H1 (cell line): ENCODE measurements at regions not wholly inside any gene's neighbourhood (a gene's known extent, or its start where the extent isn't known, plus 50 kb on each side); places are given as distances from the start of the nearest gene placed in this dataset.

ENCODE experiments used
- CTCF ChIA-PET: fragments of 300-600 bp; sonication (Branson Sonifier 250); formaldehyde crosslinking; loops from one replicate; lab custom pipeline; 2021; ENCODE audit not compliant: partially characterized antibody; lab: Charles Lee
- POLR2A ChIA-PET: fragments of 300-600 bp; sonication (Branson Sonifier 250); formaldehyde crosslinking; loops from one replicate; lab custom pipeline; 2021; ENCODE audit warnings: inconsistent platforms; ENCODE audit not compliant: partially characterized antibody; lab: Charles Lee
- DNase-seq, 2 experiments: peaks; one replicate each; pipeline versions ENCODE4 v3.0.0 to v3.0.0-alpha.2; 2010 to 2022; ENCODE audit warnings: low spot score in 2 of 2, low read depth in 1 of 2, mixed read lengths in 1 of 2
- FAIRE-seq: peaks from 2 replicates; lab custom pipeline; 2011; peaks lifted over from hg19 to GRCh38; lab: Jason Lieb, UNC
- H2AFZ ChIP-seq: 2 replicates; pipeline ENCODE4 v1.8.1; 2012; ENCODE audit warnings: low read length, inconsistent platforms
- H2AK5ac ChIP-seq: 2 replicates; pipeline ENCODE4 v1.6.1; 2013; ENCODE audit warnings: low read depth, low read length
- H2BK120ac ChIP-seq: replicated peaks from 2 replicates; pipeline ENCODE3; 2013; ENCODE audit warnings: low read depth, low read length, inconsistent platforms
- H2BK12ac ChIP-seq: 2 replicates; pipeline ENCODE4 v1.6.1; 2013; ENCODE audit warnings: low read depth, low read length
- H2BK15ac ChIP-seq: 2 replicates; pipeline ENCODE4 v1.6.1; 2013; ENCODE audit warnings: low read length
- H2BK20ac ChIP-seq: 2 replicates; pipeline ENCODE4 v1.6.1; 2013; ENCODE audit warnings: low read length
- H2BK5ac ChIP-seq: 2 replicates; pipeline ENCODE4 v1.6.1; 2013; ENCODE audit warnings: low read depth, low read length
- H3K14ac ChIP-seq: 2 replicates; pipeline ENCODE4 v1.6.1; 2013; ENCODE audit warnings: inconsistent platforms; ENCODE audit not compliant: insufficient read length
- H3K18ac ChIP-seq: 2 replicates; pipeline ENCODE4 v1.6.1; 2013; ENCODE audit warnings: low read length; ENCODE audit errors: extremely low read depth
- H3K23ac ChIP-seq: 2 replicates; pipeline ENCODE4 v1.6.1; 2013; ENCODE audit warnings: inconsistent platforms; ENCODE audit not compliant: insufficient read length
- H3K23me2 ChIP-seq: 2 replicates; pipeline ENCODE4 v1.6.1; 2013; ENCODE audit warnings: low read depth, low read length
- H3K27ac ChIP-seq: 2 replicates; pipeline ENCODE4 v1.6.1; 2011; ENCODE audit warnings: low read depth, low read length, inconsistent platforms
- H3K27me3 ChIP-seq, 4 experiments: replicated peaks in 1 of 4; 1 replicate in 1 of 4; 2 replicates in 3 of 4; pipeline versions ENCODE4 v1.6.1 to v1.8.1; 2011 to 2013; ENCODE audit warnings: low read length in 3 of 4, mild to moderate bottlenecking in 3 of 4, inconsistent platforms in 2 of 4, mixed read lengths in 2 of 4, moderate library complexity in 1 of 4; ENCODE audit not compliant: control insufficient read depth in 3 of 4, insufficient read depth in 3 of 4; ENCODE audit errors: extremely low read depth in 1 of 4
- H3K36me3 ChIP-seq, 4 experiments: 2 replicates each; pipeline versions ENCODE4 v1.6.1 to v1.8.1; 2011 to 2013; ENCODE audit warnings: mild to moderate bottlenecking in 4 of 4, low read length in 3 of 4, moderate library complexity in 2 of 4, control low read depth in 1 of 4, inconsistent platforms in 1 of 4; ENCODE audit not compliant: insufficient read depth in 4 of 4, control insufficient read depth in 2 of 4
- H3K4ac ChIP-seq: replicated peaks from 2 replicates; pipeline ENCODE3; 2013; ENCODE audit warnings: low read length, low read depth, mixed read lengths, inconsistent platforms; ENCODE audit not compliant: insufficient read length
- H3K4me1 ChIP-seq, 4 experiments: replicated peaks in 1 of 4; 1 replicate in 1 of 4; 2 replicates in 3 of 4; pipeline versions ENCODE4 v1.6.1 to v1.8.1; 2011 to 2013; ENCODE audit warnings: low read length in 3 of 4, inconsistent platforms in 2 of 4, mixed read lengths in 1 of 4; ENCODE audit not compliant: insufficient read depth in 4 of 4, control insufficient read depth in 3 of 4
- H3K4me2 ChIP-seq, 2 experiments: 2 replicates each; pipeline versions ENCODE4 v1.6.1 to v1.8.1; 2011 to 2013; ENCODE audit warnings: low read depth in 2 of 2, low read length in 2 of 2, control low read depth in 1 of 2, inconsistent platforms in 1 of 2, mild to moderate bottlenecking in 1 of 2; ENCODE audit not compliant: insufficient read depth in 1 of 2
- H3K4me3 ChIP-seq, 4 experiments: fragments of 200-600, 300-600 bp in 1 of 4; sonication (generic), shearing (Covaris generic), sonication (Bioruptor Twin) in 1 of 4; 2 replicates each; pipeline versions ENCODE4 v1.5.1 to v1.8.1; 2011 to 2016; ENCODE audit warnings: low read length in 4 of 4, low read depth in 3 of 4, control low read depth in 2 of 4, inconsistent platforms in 2 of 4, mild to moderate bottlenecking in 2 of 4, mixed read lengths in 1 of 4, moderate library complexity in 1 of 4; ENCODE audit not compliant: insufficient read depth in 2 of 4; ENCODE audit errors: extremely low read depth in 1 of 4
- H3K56ac ChIP-seq: replicated peaks from 2 replicates; pipeline ENCODE3; 2013; ENCODE audit warnings: low read depth, mild to moderate bottlenecking, mixed read lengths, low read length, inconsistent platforms; ENCODE audit not compliant: insufficient read length
- H3K79me1 ChIP-seq: 2 replicates; pipeline ENCODE4 v1.6.1; 2013; ENCODE audit warnings: low read depth, low read length, control low read depth
- H3K79me2 ChIP-seq, 2 experiments: 2 replicates each; pipeline versions ENCODE4 v1.6.1 to v1.8.1; 2012 to 2013; ENCODE audit warnings: low read length in 2 of 2, mild to moderate bottlenecking in 2 of 2, inconsistent platforms in 1 of 2; ENCODE audit not compliant: insufficient read depth in 2 of 2, control insufficient read depth in 1 of 2
- H3K9ac ChIP-seq, 4 experiments: replicated peaks in 1 of 4; 1 replicate in 1 of 4; 2 replicates in 3 of 4; pipeline versions ENCODE4 v1.6.1 to v1.8.1; 2011 to 2013; ENCODE audit warnings: low read depth in 3 of 4, low read length in 3 of 4, control low read depth in 2 of 4, mild to moderate bottlenecking in 2 of 4, moderate library complexity in 2 of 4, inconsistent platforms in 1 of 4; ENCODE audit errors: extremely low read depth in 1 of 4
- H3K9me3 ChIP-seq, 2 experiments: 2 replicates each; pipeline versions ENCODE4 v1.6.1 to v1.8.1; 2012 to 2013; ENCODE audit warnings: mild to moderate bottlenecking in 2 of 2, moderate library complexity in 2 of 2, control low read depth in 1 of 2, inconsistent platforms in 1 of 2, low read depth in 1 of 2, low read length in 1 of 2, mixed read lengths in 1 of 2; ENCODE audit not compliant: insufficient read depth in 2 of 2
- H4K20me1 ChIP-seq, 2 experiments: replicated peaks in 1 of 2; 2 replicates each; pipeline versions ENCODE3 to v1.8.1; 2011 to 2013; ENCODE audit warnings: inconsistent platforms in 2 of 2, low read length in 2 of 2, mild to moderate bottlenecking in 1 of 2; ENCODE audit not compliant: insufficient read depth in 2 of 2, control insufficient read depth in 1 of 2
- H4K5ac ChIP-seq: 2 replicates; pipeline ENCODE4 v1.6.1; 2013; ENCODE audit warnings: low read length, low read depth, mixed read lengths, inconsistent platforms; ENCODE audit not compliant: insufficient read length
- H4K8ac ChIP-seq: 2 replicates; pipeline ENCODE4 v1.8.0; 2013; ENCODE audit warnings: mild to moderate bottlenecking, moderate library complexity, low read length, inconsistent platforms; ENCODE audit not compliant: insufficient read depth; ENCODE audit errors: extremely low read depth
- H4K91ac ChIP-seq: replicated peaks from 2 replicates; pipeline ENCODE3; 2013; ENCODE audit warnings: low read length, mixed read lengths, inconsistent platforms; ENCODE audit not compliant: insufficient read length
- BACH1 ChIP-seq: IDR thresholded peaks from 2 replicates; pipeline ENCODE4 v1.6.1; 2012; ENCODE audit warnings: low read length, improper control_type of control experiment
- EP300 ChIP-seq, 2 experiments: IDR thresholded peaks; 1 replicate in 1 of 2; 2 replicates in 1 of 2; pipeline ENCODE4 v1.6.1; 2011 to 2012; ENCODE audit warnings: low read depth in 2 of 2, low read length in 2 of 2, mild to moderate bottlenecking in 2 of 2, borderline replicate concordance in 1 of 2, inconsistent platforms in 1 of 2, moderate library complexity in 1 of 2
- POLR2A ChIP-seq, 2 experiments: IDR thresholded peaks; 1 replicate in 1 of 2; 2 replicates in 1 of 2; pipeline ENCODE4 v1.6.1; 2011; ENCODE audit warnings: low read depth in 2 of 2, low read length in 2 of 2, mild to moderate bottlenecking in 2 of 2; ENCODE audit errors: control extremely low read depth in 1 of 2
- POLR2AphosphoS5 ChIP-seq: IDR thresholded peaks from 2 replicates; pipeline ENCODE4 v1.6.1; 2011; ENCODE audit warnings: low read depth, low read length
- RAD21 ChIP-seq, 2 experiments: IDR thresholded peaks in 1 of 2; conservative IDR thresholded peaks in 1 of 2; 2 replicates each; pipeline ENCODE4 v1.6.1; 2011; ENCODE audit warnings: low read depth in 2 of 2, low read length in 2 of 2, improper control_type of control experiment in 1 of 2, inconsistent platforms in 1 of 2, mild to moderate bottlenecking in 1 of 2, moderate library complexity in 1 of 2
- SRF ChIP-seq: IDR thresholded peaks from 2 replicates; pipeline ENCODE4 v1.6.1; 2011; ENCODE audit warnings: mild to moderate bottlenecking, low read depth, low read length, moderate library complexity
- WGBS, 2 experiments: shearing (Covaris generic) in 1 of 2; methylation state at CpG; one replicate each; pipeline versions ENCODE4 v1.1.6 to v1.1.7; 2013 to 2015; ENCODE audit warnings: low lambda C conversion rate in 2 of 2, mixed read lengths in 2 of 2, inconsistent platforms in 1 of 2, low coverage in 1 of 2, missing lambda C conversion rate in 1 of 2; ENCODE audit not compliant: insufficient replicate concordance in 2 of 2, insufficient coverage in 1 of 2, insufficient read length in 1 of 2; ENCODE audit errors: extremely low coverage in 1 of 2, missing lambda C conversion rate in 1 of 2; 5-methylcytosine and 5-hydroxymethylcytosine counted together

- H4K20me1 ChIP-seq = no peaks in the 10 kb centered on the region
- no peak overlapping the region for H2BK120ac ChIP-seq
- no peak overlapping the region for H2AK5ac ChIP-seq
- no peak overlapping the region for H2BK20ac ChIP-seq
- H3K4ac ChIP-seq = no peak overlapping the region
- no peak overlapping the region for H3K4me3 ChIP-seq
- H3K27ac ChIP-seq = no peak overlapping the region
- no peak for FAIRE-seq
- no peak overlapping the region for H3K4me2 ChIP-seq
- no peaks in the 10 kb centered on the region for H3K9me3 ChIP-seq
- H3K23ac ChIP-seq = no peak overlapping the region
- no peaks in the 10 kb centered on the region for H3K4me1 ChIP-seq
- no peaks in the 10 kb centered on the region for H3K79me2 ChIP-seq
- no peak overlapping the region for H4K5ac ChIP-seq
- ChIA-PET POLR2A (no interaction called here), CTCF (no interaction called here)
- H4K91ac ChIP-seq = no peak overlapping the region
- H3K27me3 ChIP-seq = no peaks in the 10 kb centered on the region
- H3K79me1 ChIP-seq = no peaks in the 10 kb centered on the region
- TF ChIP-seq BACH1 = no peak
- TF ChIP-seq EP300 (IDR thresholded peaks at IDR 0.05; ENCODE audit: borderline replicate concordance in 1 of 2, low read depth in 2 of 2, low read length in 2 of 2) = no peak
- TF ChIP-seq SRF = no peak
- no peak for TF ChIP-seq POLR2AphosphoS5
- no peak for TF ChIP-seq POLR2A (IDR thresholded peaks at IDR 0.05; ENCODE audit: control extremely low read depth in 1 of 2, low read depth in 2 of 2, low read length in 2 of 2)
- TF ChIP-seq RAD21 (IDR thresholded peaks at IDR 0.05 in 1 of 2, conservative IDR thresholded peaks at IDR 0.05 in 1 of 2; ENCODE audit: low read depth in 2 of 2, low read length in 2 of 2) = no peak
- no peak overlapping the region for H4K8ac ChIP-seq
- no peak overlapping the region for H2AFZ ChIP-seq
- no peak overlapping the region for H3K56ac ChIP-seq
- no peak overlapping the region for H3K18ac ChIP-seq
- no peak overlapping the region for H3K9ac ChIP-seq
- no peak overlapping the region for H2BK5ac ChIP-seq
- H3K23me2 ChIP-seq = no peaks in the 10 kb centered on the region
- DNase-seq = no peak
- no peaks in the 10 kb centered on the region for H3K36me3 ChIP-seq
- H2BK15ac ChIP-seq = no peak overlapping the region
- 92% methylated on average over 1 of the region's 1 CpG; no CpG with 5 or more reads in 1 of the 2 experiments for WGBS, 2 experiments
- no peak overlapping the region for H2BK12ac ChIP-seq
- H3K14ac ChIP-seq = no peak overlapping the region
These were observed 731.7 kb upstream of the REG3G start for GRCh38 chr2:78293768-78294167.
